GM19468 (cell line): ENCODE measurements at regions not wholly inside any gene's neighbourhood (a gene's known extent, or its start where the extent isn't known, plus 50 kb on each side); places are given as distances from the start of the nearest gene placed in this dataset.

Source experiments
- ATAC-seq: cut with Tn5 transposase; IDR thresholded peaks from one replicate; pipeline ENCODE4 v1.9.1; 2021; ENCODE audit warnings: mild to moderate bottlenecking, moderate library complexity, moderate number of reproducible peaks; ENCODE audit not compliant: unreplicated experiment; ENCODE audit errors: extremely low read depth

GRCh38 chr3:41115069-41115468 lies 84.2 kb upstream of the CTNNB1 start:
- no peak for ATAC-seq

GRCh38 chr3:41116851-41117250 lies 82.5 kb upstream of the CTNNB1 start:
- ATAC-seq: no peak

- peak; percentile 69 for ATAC-seq
Observed at GRCh38 chr3:41117398-41117870, 81.9 kb upstream of the CTNNB1 start.

GRCh38 chr3:41118461-41119390 lies 80.6 kb upstream of the CTNNB1 start:
- no peak for ATAC-seq

DNA sequence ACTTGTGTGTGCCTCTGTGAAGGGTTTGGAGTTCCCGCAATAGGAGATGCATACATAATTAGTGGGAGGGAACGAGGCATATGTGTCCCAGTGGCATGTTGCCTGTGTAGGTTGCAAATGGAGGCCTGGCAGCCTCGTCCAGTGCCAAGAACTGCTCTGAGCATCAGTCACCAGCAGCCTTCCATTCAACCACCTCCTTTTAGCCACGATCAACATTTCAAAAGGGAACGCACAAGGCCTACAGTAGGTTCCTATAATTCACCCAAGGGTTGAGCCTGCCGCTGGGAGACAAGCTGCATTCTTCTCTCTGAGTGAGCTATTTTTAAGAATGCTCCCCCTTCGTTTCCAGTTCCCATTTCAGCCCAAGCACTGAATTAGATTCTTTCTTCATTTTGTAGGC lies 78.8 kb upstream of the CTNNB1 start:
- no peak for ATAC-seq

GRCh38 chr3:41125258-41125657 lies 74.0 kb upstream of the CTNNB1 start:
- no peak for ATAC-seq

- no peak for ATAC-seq
Observed at GRCh38 chr3:41126472-41126871, 72.8 kb upstream of the CTNNB1 start.

DNA sequence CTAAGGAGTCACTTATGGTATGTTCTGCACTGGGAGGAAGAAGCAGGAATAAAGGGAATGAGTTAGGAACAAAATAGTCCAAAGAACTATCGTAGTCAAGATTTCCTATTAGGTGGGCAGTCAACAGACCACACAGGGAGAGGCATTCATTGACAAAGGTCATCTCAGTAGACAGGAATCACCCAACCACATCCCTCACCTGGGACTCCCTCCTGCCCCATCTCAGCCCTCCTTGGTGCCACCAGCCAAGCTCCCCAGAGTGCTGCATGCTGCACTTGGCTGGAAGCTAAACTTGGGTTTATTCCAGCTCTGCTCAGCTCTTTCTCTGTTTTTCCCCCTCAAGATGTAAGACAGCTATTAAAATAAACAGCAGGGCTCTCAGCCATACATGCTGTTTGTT lies 72.3 kb upstream of the CTNNB1 start:
- ATAC-seq: no peak

DNA sequence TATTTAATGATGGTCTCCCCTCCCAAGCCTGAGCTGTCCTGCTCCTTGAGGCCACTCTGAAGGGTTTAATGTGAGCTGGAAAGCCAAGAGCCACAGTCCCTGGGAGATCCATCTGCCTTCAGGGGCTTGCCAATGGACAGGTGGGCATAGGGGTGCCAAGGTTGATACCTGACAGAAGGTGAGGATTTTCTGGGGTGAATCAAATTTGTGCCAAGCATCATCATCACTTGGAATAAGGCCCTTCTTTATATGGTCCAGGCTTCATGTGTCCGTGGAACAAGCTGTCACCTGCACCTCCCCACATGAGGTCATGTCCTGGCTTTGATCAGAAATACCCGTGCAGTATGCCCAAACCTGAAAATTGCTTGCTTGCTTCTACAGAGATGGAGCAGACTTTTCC lies 71.9 kb upstream of the CTNNB1 start:
- no peak for ATAC-seq

DNA sequence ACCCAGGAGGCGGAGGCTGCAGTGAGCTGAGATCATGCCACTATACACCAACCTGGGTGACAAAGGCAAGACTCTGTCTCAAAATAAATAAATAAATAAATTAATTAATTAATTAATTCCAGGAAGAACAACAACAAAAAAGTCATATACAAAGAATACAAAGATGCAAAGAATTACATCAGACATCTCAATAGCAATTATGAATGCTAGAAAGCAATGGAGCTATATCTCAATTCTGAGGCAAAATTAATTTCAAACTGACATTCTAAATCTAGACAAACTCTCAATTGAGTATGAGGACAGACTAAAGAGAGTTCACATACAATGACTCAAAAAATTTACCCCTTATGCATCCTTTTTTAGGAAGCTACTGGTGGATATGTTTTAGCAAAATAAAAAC lies 69.6 kb upstream of the CTNNB1 start:
- ATAC-seq: no peak

DNA sequence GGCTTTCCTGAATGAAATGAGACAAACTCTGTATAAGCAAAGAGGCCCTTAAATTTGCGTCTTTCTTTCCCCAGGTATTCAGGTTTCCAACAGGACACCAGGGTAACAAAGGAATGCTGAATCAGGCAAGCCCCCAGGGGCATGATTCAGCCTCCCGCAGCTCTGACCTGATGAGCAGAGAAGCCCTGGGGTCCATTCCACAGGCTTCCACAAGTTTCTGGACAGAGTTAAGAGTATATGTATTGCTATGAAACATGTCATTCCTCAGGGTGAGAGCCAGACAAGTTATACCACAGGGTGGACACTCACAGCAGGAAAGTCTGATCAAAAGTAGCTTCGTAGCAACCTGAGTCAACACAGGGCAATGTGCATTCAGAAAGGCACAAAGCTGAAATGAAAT lies 68.1 kb upstream of the CTNNB1 start:
- no peak for ATAC-seq

- ATAC-seq: no peak
Observed at GRCh38 chr3:41137686-41138111, 61.6 kb upstream of the CTNNB1 start.

GRCh38 chr3:41138146-41138545 lies 61.2 kb upstream of the CTNNB1 start:
- no peak for ATAC-seq

GRCh38 chr3:41138601-41139000 lies 60.7 kb upstream of the CTNNB1 start:
- no peak for ATAC-seq

- ATAC-seq: no peak
Observed at GRCh38 chr3:41140242-41140641, 59.1 kb upstream of the CTNNB1 start.

GRCh38 chr3:41141433-41142167 lies 57.7 kb upstream of the CTNNB1 start:
- ATAC-seq: no peak

GRCh38 chr3:41143421-41144031 lies 55.8 kb upstream of the CTNNB1 start:
- ATAC-seq: no peak

- no peak for ATAC-seq
Observed at GRCh38 chr3:41144631-41145030, 54.7 kb upstream of the CTNNB1 start.

DNA sequence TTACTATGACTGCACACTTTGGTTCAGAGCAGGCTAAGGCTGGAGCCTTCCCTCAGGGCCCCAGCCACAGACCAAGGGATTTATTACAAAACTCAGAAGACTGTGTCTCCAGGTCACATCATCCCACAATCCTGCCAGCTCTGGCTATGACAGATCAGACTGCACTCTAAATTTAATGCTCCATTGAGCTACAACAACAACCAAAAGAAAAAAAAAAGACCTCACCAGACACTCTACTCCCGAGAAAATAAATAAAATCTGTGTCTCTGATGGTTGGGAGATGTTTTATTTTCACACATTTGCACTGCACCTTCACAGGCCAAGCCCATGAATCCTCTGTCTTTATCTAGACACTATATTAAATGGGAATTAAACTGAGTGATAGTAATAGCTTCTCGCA lies 50.8 kb upstream of the CTNNB1 start:
- no peak for ATAC-seq

DNA sequence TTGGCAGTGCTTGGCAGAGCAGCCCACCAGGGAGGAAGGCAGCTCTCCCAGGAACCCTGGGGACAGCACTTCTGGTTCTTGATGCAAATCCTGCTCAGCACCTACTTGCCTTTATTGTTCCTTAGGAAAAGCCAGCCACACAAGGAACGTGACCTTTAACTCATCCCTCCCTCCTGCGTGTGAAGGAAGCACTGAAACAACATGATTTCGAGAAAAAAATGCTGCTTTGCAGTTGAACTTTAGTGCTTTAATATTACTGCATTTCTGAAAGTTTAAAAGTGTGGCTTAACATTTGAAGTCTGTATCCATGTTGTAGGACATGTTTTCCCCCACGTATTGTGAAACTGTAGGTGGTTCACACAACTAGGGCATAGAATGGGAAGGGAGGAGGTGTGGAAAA lies 50.4 kb upstream of the CTNNB1 start:
- no peak for ATAC-seq
